Prostate gland (tissue), 2 donors: ENCODE measurements at regions not wholly inside any gene's neighbourhood (a gene's known extent, or its start where the extent isn't known, plus 50 kb on each side); places are given as distances from the start of the nearest gene placed in this dataset.

Experiments
- POLR2A ChIP-seq: fragments of 450-650 bp; IDR thresholded peaks from one replicate; pipeline ENCODE4 v1.6.1; 2016; ENCODE audit warnings: antibody characterized with exemption, mild to moderate bottlenecking
- POLR2AphosphoS5 ChIP-seq: sonication (generic); formaldehyde crosslinking; IDR thresholded peaks from one replicate; pipeline ENCODE4 v1.6.1; 2017; ENCODE audit warnings: antibody characterized with exemption
- TF ChIP-seq, protein P1 (sequence below), 4 experiments: fragments of 200-600 bp in 2 of 4; fragments of 450-650 bp in 2 of 4; sonication (generic) in 2 of 4; IDR thresholded peaks; 1 replicate in 3 of 4; 2 replicates in 1 of 4; pipeline ENCODE4 v1.5.1; 2016 to 2019; ENCODE audit warnings: antibody characterized with exemption in 4 of 4, mild to moderate bottlenecking in 2 of 4, moderate library complexity in 2 of 4

DNA sequence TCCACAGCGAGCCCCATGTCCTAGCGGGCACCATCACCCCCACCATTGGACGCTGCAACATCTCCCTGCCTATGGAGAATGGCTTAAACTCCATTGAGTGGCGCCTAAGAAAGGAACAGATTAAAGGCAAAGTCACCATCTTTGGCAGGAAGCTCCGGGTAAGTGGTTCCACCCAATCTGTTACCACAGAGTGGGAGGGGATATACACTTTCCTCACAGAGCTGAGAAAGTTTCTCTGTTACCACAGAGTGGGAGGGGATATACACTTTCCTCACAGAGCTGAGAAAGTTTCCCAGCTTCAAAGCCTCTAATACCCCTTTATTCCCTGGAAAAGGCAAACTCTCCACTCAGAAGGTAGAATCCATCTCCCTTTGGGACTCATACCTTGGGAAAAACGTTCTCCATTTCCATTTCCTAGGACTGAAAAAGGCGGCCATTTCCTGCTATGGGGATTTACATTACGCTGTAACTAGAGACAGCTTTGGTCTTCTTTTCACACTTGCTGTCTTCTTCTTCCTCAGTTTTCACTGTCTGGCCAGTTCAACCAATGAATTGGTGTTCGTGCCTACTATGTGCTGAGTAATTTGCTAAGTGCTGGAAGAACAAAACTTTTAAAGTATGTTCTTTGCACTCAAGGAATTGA lies 63.4 kb upstream of the WWC1 start:
- TF ChIP-seq, protein P1, sequence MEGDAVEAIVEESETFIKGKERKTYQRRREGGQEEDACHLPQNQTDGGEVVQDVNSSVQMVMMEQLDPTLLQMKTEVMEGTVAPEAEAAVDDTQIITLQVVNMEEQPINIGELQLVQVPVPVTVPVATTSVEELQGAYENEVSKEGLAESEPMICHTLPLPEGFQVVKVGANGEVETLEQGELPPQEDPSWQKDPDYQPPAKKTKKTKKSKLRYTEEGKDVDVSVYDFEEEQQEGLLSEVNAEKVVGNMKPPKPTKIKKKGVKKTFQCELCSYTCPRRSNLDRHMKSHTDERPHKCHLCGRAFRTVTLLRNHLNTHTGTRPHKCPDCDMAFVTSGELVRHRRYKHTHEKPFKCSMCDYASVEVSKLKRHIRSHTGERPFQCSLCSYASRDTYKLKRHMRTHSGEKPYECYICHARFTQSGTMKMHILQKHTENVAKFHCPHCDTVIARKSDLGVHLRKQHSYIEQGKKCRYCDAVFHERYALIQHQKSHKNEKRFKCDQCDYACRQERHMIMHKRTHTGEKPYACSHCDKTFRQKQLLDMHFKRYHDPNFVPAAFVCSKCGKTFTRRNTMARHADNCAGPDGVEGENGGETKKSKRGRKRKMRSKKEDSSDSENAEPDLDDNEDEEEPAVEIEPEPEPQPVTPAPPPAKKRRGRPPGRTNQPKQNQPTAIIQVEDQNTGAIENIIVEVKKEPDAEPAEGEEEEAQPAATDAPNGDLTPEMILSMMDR (IDR thresholded peaks at IDR 0.05) = no peak
- TF ChIP-seq POLR2AphosphoS5 (no peak), POLR2A (no peak)
